GM10248 (cell line): ENCODE measurements at regions not wholly inside any gene's neighbourhood (a gene's known extent, or its start where the extent isn't known, plus 50 kb on each side); places are given as distances from the start of the nearest gene placed in this dataset.
"Not testable (repeated sequence)": the region's sequence is repeated elsewhere in the genome, so short reads cannot be mapped to it uniquely, and the experiment has no call there.

Experiments used
- CTCF ChIA-PET: fragments of 300-600 bp; sonication (Branson Sonifier 250); formaldehyde crosslinking; extraction: SDS; loops from one replicate; lab custom pipeline; 2021; ENCODE audit warnings: antibody characterized with exemption; lab: Yijun Ruan, JAX
- POLR2A ChIA-PET: fragments of 350-650 bp; sonication (Branson Sonifier 250); formaldehyde crosslinking; extraction: SDS; loops from one replicate; lab custom pipeline; 2020; ENCODE audit warnings: antibody characterized with exemption; lab: Yijun Ruan, JAX
- DNase-seq: peaks from one replicate; pipeline ENCODE4 v3.0.0; 2012; ENCODE audit errors: extremely low spot score
- TF ChIP-seq, protein P1 (sequence below): IDR thresholded peaks from 2 replicates; pipeline ENCODE4 v1.5.1; 2012; ENCODE audit warnings: mild to moderate bottlenecking, low read depth; ENCODE audit errors: extremely low read depth, missing control alignments, control extremely low read depth

GRCh38 chr12:107600581-107601144 is 84.9 kb upstream of the PWP1 start:
- TF ChIP-seq, protein P1, sequence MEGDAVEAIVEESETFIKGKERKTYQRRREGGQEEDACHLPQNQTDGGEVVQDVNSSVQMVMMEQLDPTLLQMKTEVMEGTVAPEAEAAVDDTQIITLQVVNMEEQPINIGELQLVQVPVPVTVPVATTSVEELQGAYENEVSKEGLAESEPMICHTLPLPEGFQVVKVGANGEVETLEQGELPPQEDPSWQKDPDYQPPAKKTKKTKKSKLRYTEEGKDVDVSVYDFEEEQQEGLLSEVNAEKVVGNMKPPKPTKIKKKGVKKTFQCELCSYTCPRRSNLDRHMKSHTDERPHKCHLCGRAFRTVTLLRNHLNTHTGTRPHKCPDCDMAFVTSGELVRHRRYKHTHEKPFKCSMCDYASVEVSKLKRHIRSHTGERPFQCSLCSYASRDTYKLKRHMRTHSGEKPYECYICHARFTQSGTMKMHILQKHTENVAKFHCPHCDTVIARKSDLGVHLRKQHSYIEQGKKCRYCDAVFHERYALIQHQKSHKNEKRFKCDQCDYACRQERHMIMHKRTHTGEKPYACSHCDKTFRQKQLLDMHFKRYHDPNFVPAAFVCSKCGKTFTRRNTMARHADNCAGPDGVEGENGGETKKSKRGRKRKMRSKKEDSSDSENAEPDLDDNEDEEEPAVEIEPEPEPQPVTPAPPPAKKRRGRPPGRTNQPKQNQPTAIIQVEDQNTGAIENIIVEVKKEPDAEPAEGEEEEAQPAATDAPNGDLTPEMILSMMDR: no peak
- POLR2A ChIA-PET: no interaction called here
- no peak for DNase-seq
- CTCF ChIA-PET: interaction anchor here (1.1 to 4.4 kb wide), 3 partner anchors 8 to 469 kb away, joined by 6 to 54 read pairs (median 8); no protein-coding TSS in a partner anchor

- TF ChIP-seq, protein P1: no peak
- CTCF ChIA-PET: interaction anchor here (0.7 to 1.3 kb wide), 4 partner anchors 18 to 471 kb away, joined by 3 to 5 read pairs (median 4); no protein-coding TSS in a partner anchor
- DNase-seq: no peak
- POLR2A ChIA-PET: no interaction called here
Observed at GRCh38 chr12:107602446-107602845, 83.2 kb upstream of the PWP1 start.

GRCh38 chr12:107605293-107605692 is 80.3 kb upstream of the PWP1 start:
- POLR2A ChIA-PET: no interaction called here
- no peak for DNase-seq
- TF ChIP-seq, protein P1: no peak
- CTCF ChIA-PET: interaction anchor here (1.0 to 10.2 kb wide), 9 partner anchors 8 to 477 kb away, joined by 3 to 281 read pairs (median 7); no protein-coding TSS in a partner anchor

DNA sequence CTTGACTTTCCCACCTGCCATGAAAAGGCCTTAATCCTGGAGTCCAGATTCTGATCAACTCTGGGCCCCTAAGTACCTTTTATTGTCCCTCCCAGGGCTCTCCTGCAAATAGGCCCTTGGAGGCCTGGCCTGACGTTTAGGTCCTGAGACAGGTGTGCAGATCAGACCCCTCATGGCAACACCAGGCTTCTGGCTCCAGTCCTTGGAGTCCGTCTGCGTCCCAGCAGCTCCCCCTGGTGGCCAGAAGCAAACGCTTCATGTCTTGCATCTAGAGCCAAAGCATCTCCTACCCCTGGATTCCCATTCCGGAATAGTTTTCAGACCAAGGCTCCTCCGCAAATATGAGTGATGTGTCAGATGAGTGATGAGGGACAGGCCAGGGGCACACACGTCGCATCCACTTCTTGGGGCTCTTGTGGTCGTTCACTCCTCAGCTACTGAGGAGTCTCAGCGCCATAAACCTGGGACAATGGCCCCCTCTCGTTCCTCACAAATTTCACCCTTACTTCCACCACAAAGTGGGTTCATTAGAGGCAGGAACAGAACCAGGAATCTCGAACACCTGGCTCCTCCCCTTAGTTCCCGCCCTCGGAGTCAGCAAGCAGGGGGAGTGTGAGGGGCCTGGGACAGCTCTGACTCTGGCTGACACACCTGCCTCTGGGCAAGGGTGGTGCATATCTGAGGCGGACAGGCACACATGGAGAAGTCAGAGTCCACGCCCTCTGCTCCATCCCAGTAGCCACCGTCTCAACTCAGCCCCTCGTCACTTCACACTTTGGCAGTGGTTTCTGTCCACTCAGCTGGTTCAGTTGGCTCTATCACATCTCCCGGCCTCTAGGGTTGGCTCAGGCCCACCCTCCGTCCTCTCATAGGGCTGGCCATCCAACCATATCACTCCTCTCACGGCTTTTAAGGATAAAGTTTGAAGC is 77.9 kb upstream of the PWP1 start:
- peak; percentile 80 for DNase-seq
- POLR2A ChIA-PET: no interaction called here
- CTCF ChIA-PET: interaction anchor here (0.7 to 10.2 kb wide), 28 partner anchors 9 to 518 kb away, joined by 3 to 281 read pairs (median 4); partner anchors contain the start of gene CRY1
- TF ChIP-seq, protein P1: peak; percentile 92

GRCh38 chr12:107608779-107609178 is 76.8 kb upstream of the PWP1 start:
- CTCF ChIA-PET: interaction anchor here (1.0 to 10.2 kb wide), 12 partner anchors 10 to 515 kb away, joined by 3 to 281 read pairs (median 12); partner anchors contain the start of gene CRY1
- POLR2A ChIA-PET, DNase-seq: not testable (repeated sequence)

DNA sequence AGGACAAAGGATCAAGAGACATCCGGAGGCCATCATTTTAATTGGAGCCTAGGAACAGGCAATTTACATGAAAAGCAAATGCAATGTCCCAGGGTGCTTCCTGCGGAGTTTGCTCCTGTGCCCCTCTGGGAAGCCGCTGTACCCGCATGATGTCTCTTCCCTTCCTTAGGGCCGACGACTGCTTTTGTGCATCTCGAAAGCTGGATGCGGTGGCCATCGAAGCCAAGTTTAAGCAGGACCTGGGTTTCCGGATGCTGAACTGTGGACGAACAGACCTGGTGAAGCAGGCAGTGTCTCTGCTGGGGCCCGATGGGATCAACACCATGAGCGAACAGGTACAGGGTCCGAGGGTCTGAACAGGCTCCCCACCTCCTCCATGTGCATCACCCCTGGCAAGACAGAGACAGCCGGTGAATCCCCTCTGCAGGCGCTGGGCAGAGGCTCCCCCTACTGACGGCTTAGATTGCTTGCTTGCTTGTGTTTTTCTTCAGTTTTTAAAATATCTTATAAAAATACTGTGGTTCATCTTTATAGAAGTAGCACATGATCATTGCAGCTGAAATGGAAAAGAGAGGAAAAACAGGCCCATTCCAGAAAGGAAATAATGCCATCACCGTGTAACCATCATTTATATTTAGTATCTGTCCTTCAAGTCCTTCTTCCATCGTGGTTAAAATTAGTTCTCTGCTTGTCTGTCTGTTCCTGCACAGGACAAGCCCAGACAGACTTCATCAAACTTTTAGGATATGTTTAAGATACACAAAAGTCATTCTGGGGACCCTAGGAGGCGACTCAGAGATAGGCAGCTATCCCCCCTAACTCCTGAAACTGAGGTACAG is 75.4 kb upstream of the PWP1 start:
- peak; percentile 41 for DNase-seq
- CTCF ChIA-PET: interaction anchor here (0.8 to 10.2 kb wide), 13 partner anchors 10 to 505 kb away, joined by 3 to 281 read pairs (median 5); no protein-coding TSS in a partner anchor
- POLR2A ChIA-PET: no interaction called here
- TF ChIP-seq, protein P1: peak; percentile 60
